ENCODE measurements at regions not wholly inside any gene's neighbourhood (a gene's known extent, or its start where the extent isn't known, plus 50 kb on each side); places are given as distances from the start of the nearest gene placed in this dataset.
"Not testable (repeated sequence)": the region's sequence is repeated elsewhere in the genome, so short reads cannot be mapped to it uniquely, and the experiment has no call there.

GRCh38 chr15:77904901-77905300 is 172.6 kb downstream of the TBC1D2B start:
- H3K27me3 ChIP-seq: no peaks in the 10 kb centered on the region
- H3K9me3 ChIP-seq: no peaks in the 10 kb centered on the region
- no peak overlapping the region for H3K4me3 ChIP-seq (ENCODE audit: low read depth, low read length)
- peaks cover 4% of the 10 kb centered on the region for H3K4me1 ChIP-seq
- no peaks in the 10 kb centered on the region for H3K36me3 ChIP-seq
- TF ChIP-seq, protein P1, sequence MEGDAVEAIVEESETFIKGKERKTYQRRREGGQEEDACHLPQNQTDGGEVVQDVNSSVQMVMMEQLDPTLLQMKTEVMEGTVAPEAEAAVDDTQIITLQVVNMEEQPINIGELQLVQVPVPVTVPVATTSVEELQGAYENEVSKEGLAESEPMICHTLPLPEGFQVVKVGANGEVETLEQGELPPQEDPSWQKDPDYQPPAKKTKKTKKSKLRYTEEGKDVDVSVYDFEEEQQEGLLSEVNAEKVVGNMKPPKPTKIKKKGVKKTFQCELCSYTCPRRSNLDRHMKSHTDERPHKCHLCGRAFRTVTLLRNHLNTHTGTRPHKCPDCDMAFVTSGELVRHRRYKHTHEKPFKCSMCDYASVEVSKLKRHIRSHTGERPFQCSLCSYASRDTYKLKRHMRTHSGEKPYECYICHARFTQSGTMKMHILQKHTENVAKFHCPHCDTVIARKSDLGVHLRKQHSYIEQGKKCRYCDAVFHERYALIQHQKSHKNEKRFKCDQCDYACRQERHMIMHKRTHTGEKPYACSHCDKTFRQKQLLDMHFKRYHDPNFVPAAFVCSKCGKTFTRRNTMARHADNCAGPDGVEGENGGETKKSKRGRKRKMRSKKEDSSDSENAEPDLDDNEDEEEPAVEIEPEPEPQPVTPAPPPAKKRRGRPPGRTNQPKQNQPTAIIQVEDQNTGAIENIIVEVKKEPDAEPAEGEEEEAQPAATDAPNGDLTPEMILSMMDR (IDR thresholded peaks at IDR 0.05; ENCODE audit: low read depth, low read length): no peak
- DNase-seq: peak; percentile 5

- H3K4me1 ChIP-seq: peaks cover 4% of the 10 kb centered on the region
- peak; percentile 8 for DNase-seq
- H3K27me3 ChIP-seq: no peaks in the 10 kb centered on the region
Observed at GRCh38 chr15:77904436-77904821, 173.1 kb downstream of the TBC1D2B start.

DNA sequence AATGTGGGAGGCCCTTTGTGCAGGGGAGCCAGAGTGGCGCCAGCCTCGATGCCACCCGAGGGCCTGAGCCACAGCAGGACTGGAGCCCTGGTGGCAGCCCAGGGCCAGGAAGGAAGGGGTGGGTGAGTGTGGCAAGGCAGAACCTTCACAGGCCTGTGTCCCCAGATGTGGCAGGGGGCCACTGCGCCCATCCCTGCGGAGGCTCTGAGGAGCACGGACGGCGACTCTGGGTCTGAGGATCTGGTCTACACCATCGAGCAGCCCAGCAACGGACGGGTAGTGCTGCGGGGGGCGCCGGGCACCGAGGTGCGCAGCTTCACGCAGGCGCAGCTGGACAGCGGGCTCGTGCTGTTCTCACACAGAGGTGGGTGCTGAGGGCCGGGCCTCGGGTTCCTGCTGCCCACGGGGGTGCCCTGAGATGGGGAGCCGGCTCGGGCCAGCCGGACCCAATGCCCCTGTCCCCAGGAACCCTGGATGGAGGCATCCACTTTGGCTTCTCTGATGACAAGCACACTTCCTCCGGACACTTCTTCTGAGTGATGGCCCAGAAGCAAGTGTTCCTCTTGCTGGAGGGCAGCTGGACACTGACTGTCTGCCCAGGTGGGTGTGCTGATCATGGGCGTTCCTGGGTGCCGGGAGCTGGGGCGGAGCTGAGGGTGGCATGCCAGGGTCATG is 173.6 kb downstream of the TBC1D2B start:
- DNase-seq; H3K4me1 ChIP-seq; H3K36me3 ChIP-seq; H3K4me3 ChIP-seq (ENCODE audit: low read depth, low read length); H3K9me3 ChIP-seq; H3K27me3 ChIP-seq: not testable (repeated sequence)

More at GRCh38 chr15:77904436-77904821, 173.1 kb downstream of the TBC1D2B start:
- TF ChIP-seq, protein P1 (IDR thresholded peaks at IDR 0.05; ENCODE audit: low read depth, low read length): no peak
- no peaks in the 10 kb centered on the region for H3K36me3 ChIP-seq
- no peak overlapping the region for H3K4me3 ChIP-seq (ENCODE audit: low read depth, low read length)
- H3K9me3 ChIP-seq: no peaks in the 10 kb centered on the region

DNA sequence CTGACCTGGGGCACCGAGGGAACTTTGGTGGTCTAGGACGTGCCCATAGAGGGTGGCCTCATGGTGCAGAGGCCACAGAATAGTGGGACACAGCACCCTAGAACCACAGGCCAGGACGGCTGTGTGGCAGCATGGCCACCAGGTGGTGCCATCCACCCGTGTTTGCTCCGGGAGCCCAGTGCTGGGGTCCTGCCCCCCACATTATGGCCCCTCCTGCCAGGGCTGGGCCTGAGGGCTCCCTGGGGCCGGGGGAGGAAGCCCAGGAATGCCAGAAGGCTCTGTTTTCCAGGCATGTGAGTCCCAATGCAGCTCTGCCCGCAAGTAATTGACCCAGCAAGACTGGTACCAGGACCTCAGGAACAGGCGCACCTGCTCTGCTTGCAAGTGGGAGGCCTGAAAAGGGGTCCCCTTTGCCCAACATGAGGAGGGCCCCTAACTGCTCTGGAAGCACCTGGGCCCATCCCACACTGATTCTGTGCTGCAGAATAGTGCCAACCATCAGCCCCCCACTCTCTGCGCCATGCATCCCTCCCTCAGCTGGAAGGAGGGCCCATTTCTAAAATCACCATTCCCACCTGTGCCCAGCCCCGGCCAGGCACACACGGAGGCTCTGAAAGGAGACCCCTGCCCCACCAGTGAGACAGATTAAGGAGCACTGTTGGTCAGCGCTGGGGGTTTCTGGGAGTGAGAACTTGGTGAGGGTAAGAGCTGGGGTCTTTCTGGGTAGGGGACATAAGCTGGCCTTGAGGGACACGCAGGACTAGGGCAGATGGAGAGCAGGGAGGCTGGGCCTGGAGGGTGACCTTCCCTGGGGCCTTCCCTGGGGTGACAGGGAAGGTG is 174.4 kb downstream of the TBC1D2B start:
- peak; percentile 61 for DNase-seq
- H3K36me3 ChIP-seq; H3K9me3 ChIP-seq; H3K27me3 ChIP-seq; H3K4me1 ChIP-seq; H3K4me3 ChIP-seq (ENCODE audit: low read depth, low read length): not testable (repeated sequence)
- TF ChIP-seq, protein P1 (IDR thresholded peaks at IDR 0.05; ENCODE audit: low read depth, low read length): peak; percentile 74

GRCh38 chr15:77901921-77902750 is 175.4 kb downstream of the TBC1D2B start:
- Histone ChIP-seq H3K9me3 (no peaks in the 10 kb centered on the region), H3K4me1 (no peaks in the 10 kb centered on the region; the same call in 1 of the 2 replicates), H3K4me3 (ENCODE audit: low read depth, low read length) (no peak overlapping the region), H3K27me3 (no peaks in the 10 kb centered on the region), H3K36me3 (no peaks in the 10 kb centered on the region)
- DNase-seq: peak; percentile 56
- TF ChIP-seq, protein P1 (IDR thresholded peaks at IDR 0.05; ENCODE audit: low read depth, low read length): peak; percentile 34; the same call in 1 of the 2 replicates

DNA sequence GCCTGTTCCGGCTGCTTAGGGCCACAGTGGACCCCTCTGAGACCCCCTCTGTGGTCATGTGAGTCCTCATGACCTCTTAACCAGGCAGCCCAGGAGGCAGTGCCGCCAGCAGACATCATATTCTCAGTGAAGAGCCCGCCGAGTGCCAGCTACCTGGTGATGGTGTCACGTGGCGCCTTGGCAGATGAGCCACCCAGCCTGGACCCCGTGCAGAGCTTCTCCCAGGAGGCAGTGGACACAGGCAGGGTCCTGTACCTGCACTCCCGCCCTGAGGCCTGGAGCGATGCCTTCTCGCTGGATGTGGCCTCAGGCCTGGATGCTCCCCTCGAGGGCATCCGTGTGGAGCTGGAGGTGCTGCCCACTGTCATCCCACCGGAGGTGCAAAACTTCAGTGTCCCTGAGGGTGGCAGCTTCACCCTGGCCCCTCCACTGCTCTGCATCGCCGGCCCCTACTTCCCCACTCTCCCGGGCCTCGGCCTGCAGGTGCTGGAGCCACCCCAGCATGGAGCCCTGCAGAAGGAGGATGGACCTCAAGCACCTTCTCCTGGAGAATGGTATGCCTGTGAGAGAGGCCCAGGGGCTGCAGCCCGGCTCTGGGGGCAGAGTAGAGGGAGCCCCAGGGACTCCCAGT is 176.1 kb downstream of the TBC1D2B start:
- TF ChIP-seq, protein P1 (IDR thresholded peaks at IDR 0.05; ENCODE audit: low read depth, low read length): no peak
- Histone ChIP-seq H3K9me3 (no peaks in the 10 kb centered on the region), H3K36me3 (no peaks in the 10 kb centered on the region), H3K4me1 (no peaks in the 10 kb centered on the region; the same call in 1 of the 2 replicates), H3K27me3 (no peaks in the 10 kb centered on the region), H3K4me3 (ENCODE audit: low read depth, low read length) (no peak overlapping the region)
- peak; percentile 6 for DNase-seq

Measured in BE2C (cell line).